GM10248 (cell line): ENCODE measurements at regions not wholly inside any gene's neighbourhood (a gene's known extent, or its start where the extent isn't known, plus 50 kb on each side); places are given as distances from the start of the nearest gene placed in this dataset.

Source experiments
- CTCF ChIA-PET: fragments of 300-600 bp; sonication (Branson Sonifier 250); formaldehyde crosslinking; extraction: SDS; loops from one replicate; lab custom pipeline; 2021; ENCODE audit warnings: antibody characterized with exemption; lab: Yijun Ruan, JAX
- POLR2A ChIA-PET: fragments of 350-650 bp; sonication (Branson Sonifier 250); formaldehyde crosslinking; extraction: SDS; loops from one replicate; lab custom pipeline; 2020; ENCODE audit warnings: antibody characterized with exemption; lab: Yijun Ruan, JAX
- DNase-seq: peaks from one replicate; pipeline ENCODE4 v3.0.0; 2012; ENCODE audit errors: extremely low spot score
- TF ChIP-seq, protein P1 (sequence below): IDR thresholded peaks from 2 replicates; pipeline ENCODE4 v1.5.1; 2012; ENCODE audit warnings: mild to moderate bottlenecking, low read depth; ENCODE audit errors: extremely low read depth, missing control alignments, control extremely low read depth

DNA sequence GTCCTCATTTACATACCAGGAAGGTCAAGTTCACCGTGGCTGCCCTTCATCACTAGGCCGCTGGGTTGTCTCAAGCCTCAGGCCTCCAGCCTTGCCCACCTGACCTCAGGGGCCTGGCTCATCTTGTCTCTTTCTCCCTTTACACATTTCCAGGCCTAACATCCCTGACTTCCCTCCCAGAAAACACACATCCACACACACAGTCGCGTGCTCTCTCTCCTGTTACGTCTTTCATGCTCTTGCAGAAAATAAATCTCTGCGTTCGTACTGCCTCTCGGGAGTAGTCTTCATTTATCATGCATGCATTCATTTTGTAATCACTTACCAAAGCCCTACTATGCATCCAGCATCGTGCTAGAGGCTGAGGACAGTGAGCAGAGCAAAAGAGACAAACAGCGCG lies 220.0 kb upstream of the PWP1 start:
- no peak for DNase-seq
- ChIA-PET CTCF (no interaction called here), POLR2A (no interaction called here)
- TF ChIP-seq, protein P1, sequence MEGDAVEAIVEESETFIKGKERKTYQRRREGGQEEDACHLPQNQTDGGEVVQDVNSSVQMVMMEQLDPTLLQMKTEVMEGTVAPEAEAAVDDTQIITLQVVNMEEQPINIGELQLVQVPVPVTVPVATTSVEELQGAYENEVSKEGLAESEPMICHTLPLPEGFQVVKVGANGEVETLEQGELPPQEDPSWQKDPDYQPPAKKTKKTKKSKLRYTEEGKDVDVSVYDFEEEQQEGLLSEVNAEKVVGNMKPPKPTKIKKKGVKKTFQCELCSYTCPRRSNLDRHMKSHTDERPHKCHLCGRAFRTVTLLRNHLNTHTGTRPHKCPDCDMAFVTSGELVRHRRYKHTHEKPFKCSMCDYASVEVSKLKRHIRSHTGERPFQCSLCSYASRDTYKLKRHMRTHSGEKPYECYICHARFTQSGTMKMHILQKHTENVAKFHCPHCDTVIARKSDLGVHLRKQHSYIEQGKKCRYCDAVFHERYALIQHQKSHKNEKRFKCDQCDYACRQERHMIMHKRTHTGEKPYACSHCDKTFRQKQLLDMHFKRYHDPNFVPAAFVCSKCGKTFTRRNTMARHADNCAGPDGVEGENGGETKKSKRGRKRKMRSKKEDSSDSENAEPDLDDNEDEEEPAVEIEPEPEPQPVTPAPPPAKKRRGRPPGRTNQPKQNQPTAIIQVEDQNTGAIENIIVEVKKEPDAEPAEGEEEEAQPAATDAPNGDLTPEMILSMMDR, result no peak

DNA sequence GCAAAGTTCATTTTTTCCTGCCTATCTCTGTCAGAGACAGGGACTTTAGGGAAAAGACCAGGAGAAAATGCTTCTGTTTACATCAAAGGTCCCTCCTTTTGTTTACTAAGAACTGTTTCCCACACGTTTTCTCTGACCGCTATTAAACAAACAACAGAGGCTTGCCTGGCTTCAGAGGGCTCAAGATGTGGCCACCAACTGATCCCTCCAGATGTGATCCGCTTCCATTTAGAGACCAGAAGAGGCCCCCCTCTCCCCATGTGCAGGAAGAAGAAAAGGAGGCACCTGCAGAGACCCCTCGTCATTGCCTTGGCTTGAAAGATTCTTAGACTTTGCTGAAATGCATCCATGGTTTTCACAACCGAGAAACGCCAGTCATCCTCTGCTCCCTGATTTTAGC lies 217.9 kb upstream of the PWP1 start:
- ChIA-PET POLR2A (no interaction called here), CTCF (interaction anchor here (0.7 to 1.6 kb wide), 2 partner anchors 12 to 139 kb away, joined by 3 to 4 read pairs; no protein-coding TSS in a partner anchor)
- TF ChIP-seq, protein P1, result no peak
- DNase-seq, result no peak

DNA sequence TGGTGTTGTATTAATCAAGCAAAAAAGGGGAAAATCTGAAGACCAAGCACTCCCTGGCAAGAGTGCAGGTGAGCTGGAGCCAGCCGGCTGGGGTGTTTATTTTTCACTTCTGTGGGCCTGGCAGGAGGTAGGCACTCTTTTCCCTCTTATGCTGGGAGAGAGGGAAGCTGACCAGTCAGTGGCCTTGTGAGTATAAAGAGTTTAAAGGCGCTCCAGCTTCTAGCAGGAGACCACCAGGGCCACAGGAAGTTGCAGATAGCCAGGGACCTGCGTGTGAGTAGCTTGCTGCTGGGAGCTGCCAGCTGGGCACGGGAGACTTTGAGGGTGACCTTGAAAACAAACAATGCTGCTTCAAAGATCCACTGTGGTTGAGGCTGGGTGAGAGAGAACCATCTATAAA lies 217.4 kb upstream of the PWP1 start:
- ChIA-PET POLR2A (no interaction called here), CTCF (no interaction called here)
- DNase-seq, result no peak
- TF ChIP-seq, protein P1, result no peak

DNA sequence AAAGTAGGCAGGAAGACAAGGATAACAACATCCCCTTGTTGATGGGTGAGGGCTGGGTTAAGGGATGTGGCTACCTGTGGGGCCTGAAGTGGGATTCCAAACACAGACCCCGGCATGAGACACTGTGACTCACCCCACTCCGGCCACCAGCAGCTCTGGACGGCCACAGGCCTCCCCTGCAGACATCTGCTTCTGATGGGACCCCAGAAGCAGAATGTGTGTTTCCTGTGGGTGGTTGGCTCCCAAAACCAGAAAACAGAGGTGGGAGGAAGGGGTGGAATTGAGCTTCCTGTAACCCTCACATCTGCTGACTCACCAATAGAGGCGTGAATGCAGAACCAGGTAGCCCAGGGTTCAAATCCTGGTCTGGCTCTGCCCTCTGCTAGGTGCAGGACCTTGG lies 216.6 kb upstream of the PWP1 start:
- DNase-seq, result no peak
- TF ChIP-seq, protein P1, result no peak
- POLR2A ChIA-PET, result no interaction called here
- CTCF ChIA-PET, result no interaction called here

DNA sequence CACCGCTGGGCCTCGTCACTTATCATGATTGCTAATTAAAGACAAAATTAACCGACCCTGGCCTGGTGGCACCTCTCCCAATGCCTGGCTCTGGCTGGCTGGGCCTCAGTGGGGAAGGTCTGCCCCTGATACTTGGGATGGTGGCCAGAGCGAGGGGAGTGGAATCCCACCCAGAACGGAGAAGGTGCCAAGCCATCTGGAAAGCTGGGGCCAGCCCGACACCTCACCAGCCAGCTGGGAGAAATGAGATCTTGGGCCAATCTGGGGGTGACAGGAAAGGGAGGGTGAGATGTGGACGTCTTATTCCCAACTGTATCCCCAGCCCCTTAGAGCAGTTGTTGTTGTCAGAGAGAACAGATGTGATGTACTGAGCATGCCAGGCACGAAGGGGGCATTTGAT lies 215.0 kb upstream of the PWP1 start:
- CTCF ChIA-PET, result no interaction called here

DNA sequence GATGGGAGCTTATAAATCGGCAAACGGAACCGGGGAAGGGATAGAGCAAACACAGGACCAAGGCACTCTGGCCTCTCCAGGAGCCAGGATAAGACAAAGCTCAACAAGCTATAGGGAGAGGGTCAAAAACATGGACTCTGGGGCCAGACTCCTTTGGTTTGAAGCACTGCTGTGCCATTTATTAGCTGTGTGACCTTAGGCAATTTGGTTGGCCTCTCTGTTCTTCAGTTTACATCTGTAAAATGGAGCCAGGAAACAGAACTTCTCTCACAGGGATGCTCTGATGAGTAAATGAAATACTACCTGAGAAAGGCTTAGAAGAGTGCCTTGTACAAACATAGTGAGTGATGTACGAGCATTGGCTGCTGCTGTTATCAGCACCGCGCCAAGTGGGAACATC lies 213.3 kb upstream of the PWP1 start:
- CTCF ChIA-PET, result interaction anchor here (1.4 kb wide), 1 partner anchor 9 kb away, joined by 5 read pairs; no protein-coding TSS in a partner anchor
- no peak for DNase-seq
- TF ChIP-seq, protein P1, result no peak
- POLR2A ChIA-PET, result no interaction called here

More for the DNA sequence above, 215.0 kb upstream of the PWP1 start:
- POLR2A ChIA-PET, result no interaction called here
- no peak for DNase-seq
- TF ChIP-seq, protein P1, result no peak

DNA sequence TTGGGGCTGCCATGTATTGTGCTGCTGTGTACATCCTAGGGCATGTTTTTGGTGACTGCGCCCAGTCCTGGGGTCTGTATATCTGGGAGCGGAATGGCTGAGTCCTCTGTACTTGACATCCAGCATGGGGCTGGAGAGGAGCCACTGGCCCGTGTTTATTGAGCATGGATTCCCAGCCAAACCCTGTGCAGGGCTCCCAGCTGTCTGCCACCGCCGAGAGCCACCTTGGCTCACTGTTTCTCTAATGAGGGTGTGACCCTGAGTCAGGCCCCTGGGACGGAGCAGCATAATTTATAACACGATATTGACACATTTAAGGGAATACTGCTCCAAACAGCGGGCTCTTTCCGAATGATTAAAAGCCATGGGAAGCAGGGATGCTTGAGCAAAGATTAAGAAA lies 211.5 kb upstream of the PWP1 start:
- TF ChIP-seq, protein P1, result no peak
- DNase-seq, result no peak
- CTCF ChIA-PET, result no interaction called here
- POLR2A ChIA-PET, result no interaction called here
